ENCODE measurements at regions not wholly inside any gene's neighbourhood (a gene's known extent, or its start where the extent isn't known, plus 50 kb on each side); places are given as distances from the start of the nearest gene placed in this dataset.

GRCh38 chr10:10755490-10755889 lies 262.2 kb upstream of the CELF2 start:
- TF ChIP-seq YY1 (IDR thresholded peaks at IDR 0.05) (no peak), RAD21 (IDR thresholded peaks at IDR 0.05) (no peak), GABPA (IDR thresholded peaks at IDR 0.05 in 1 of 2, conservative IDR thresholded peaks at IDR 0.05 in 1 of 2) (no peak), SP1 (IDR thresholded peaks at IDR 0.05) (no peak), MAX (IDR thresholded peaks at IDR 0.05) (no peak), REST (IDR thresholded peaks at IDR 0.05) (no peak)
- TF ChIP-seq, protein P1, sequence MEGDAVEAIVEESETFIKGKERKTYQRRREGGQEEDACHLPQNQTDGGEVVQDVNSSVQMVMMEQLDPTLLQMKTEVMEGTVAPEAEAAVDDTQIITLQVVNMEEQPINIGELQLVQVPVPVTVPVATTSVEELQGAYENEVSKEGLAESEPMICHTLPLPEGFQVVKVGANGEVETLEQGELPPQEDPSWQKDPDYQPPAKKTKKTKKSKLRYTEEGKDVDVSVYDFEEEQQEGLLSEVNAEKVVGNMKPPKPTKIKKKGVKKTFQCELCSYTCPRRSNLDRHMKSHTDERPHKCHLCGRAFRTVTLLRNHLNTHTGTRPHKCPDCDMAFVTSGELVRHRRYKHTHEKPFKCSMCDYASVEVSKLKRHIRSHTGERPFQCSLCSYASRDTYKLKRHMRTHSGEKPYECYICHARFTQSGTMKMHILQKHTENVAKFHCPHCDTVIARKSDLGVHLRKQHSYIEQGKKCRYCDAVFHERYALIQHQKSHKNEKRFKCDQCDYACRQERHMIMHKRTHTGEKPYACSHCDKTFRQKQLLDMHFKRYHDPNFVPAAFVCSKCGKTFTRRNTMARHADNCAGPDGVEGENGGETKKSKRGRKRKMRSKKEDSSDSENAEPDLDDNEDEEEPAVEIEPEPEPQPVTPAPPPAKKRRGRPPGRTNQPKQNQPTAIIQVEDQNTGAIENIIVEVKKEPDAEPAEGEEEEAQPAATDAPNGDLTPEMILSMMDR (IDR thresholded peaks at IDR 0.05; ENCODE audit: low read depth, low read length, missing input control) = no peak
